GM19023 (cell line): ENCODE measurements at regions not wholly inside any gene's neighbourhood (a gene's known extent, or its start where the extent isn't known, plus 50 kb on each side); places are given as distances from the start of the nearest gene placed in this dataset.

Experiments used
- ATAC-seq: cut with Tn5 transposase; IDR thresholded peaks from one replicate; pipeline ENCODE4 v1.9.1; 2021; ENCODE audit warnings: mild to moderate bottlenecking, moderate library complexity; ENCODE audit not compliant: unreplicated experiment

- ATAC-seq: no peak
Observed at GRCh38 chr16:85334718-85335583, 222.7 kb upstream of the CIBAR2 start.

- ATAC-seq: no peak
Observed at GRCh38 chr16:85335584-85336491, 223.6 kb upstream of the CIBAR2 start.

GRCh38 chr16:85337910-85338637, 225.8 kb upstream of the CIBAR2 start:
- no peak for ATAC-seq

GRCh38 chr16:85338638-85338982, 226.3 kb upstream of the CIBAR2 start:
- no peak for ATAC-seq

GRCh38 chr16:85338989-85339685, 226.9 kb upstream of the CIBAR2 start:
- ATAC-seq: no peak

GRCh38 chr16:85341972-85342695, 229.9 kb upstream of the CIBAR2 start:
- no peak for ATAC-seq

GRCh38 chr16:85344502-85345128, 232.3 kb upstream of the CIBAR2 start:
- no peak for ATAC-seq

GRCh38 chr16:85345129-85345639, 232.9 kb upstream of the CIBAR2 start:
- no peak for ATAC-seq

GRCh38 chr16:85346404-85347212, 234.3 kb upstream of the CIBAR2 start:
- no peak for ATAC-seq

GRCh38 chr16:85347213-85347591, 234.9 kb upstream of the CIBAR2 start:
- no peak for ATAC-seq

- ATAC-seq: no peak
Observed at GRCh38 chr16:85348065-85348840, 236.0 kb upstream of the CIBAR2 start.

- ATAC-seq: no peak
Observed at GRCh38 chr16:85348911-85349334, 236.7 kb upstream of the CIBAR2 start.

GRCh38 chr16:85349365-85350145, 237.3 kb upstream of the CIBAR2 start:
- no peak for ATAC-seq

- no peak for ATAC-seq
Observed at GRCh38 chr16:85350146-85350728, 238.0 kb upstream of the CIBAR2 start.

- no peak for ATAC-seq
Observed at GRCh38 chr16:85350973-85351372, 238.7 kb upstream of the CIBAR2 start.

- ATAC-seq: no peak
Observed at GRCh38 chr16:85353013-85353412, 240.7 kb upstream of the CIBAR2 start.
